A673 (cell line): ENCODE measurements at regions not wholly inside any gene's neighbourhood (a gene's known extent, or its start where the extent isn't known, plus 50 kb on each side); places are given as distances from the start of the nearest gene placed in this dataset.

ENCODE experiments used
- BruUV-seq: library from RNA; stranded (reverse); fragments of 400-500 nt; replicated peaks from 2 replicates; lab custom pipeline; 2021; lab: Mats Ljungman, UMichigan
- CTCF ChIA-PET: fragments of 300-600 bp; sonication (Branson Sonifier 250); formaldehyde crosslinking; loops from one replicate; lab custom pipeline; 2022; ENCODE audit warnings: antibody characterized with exemption; lab: Charles Lee
- POLR2A ChIA-PET: fragments of 300-600 bp; sonication (Branson Sonifier 250); formaldehyde crosslinking; loops from one replicate; lab custom pipeline; 2022; ENCODE audit warnings: antibody characterized with exemption; ENCODE audit not compliant: low non-redundant PET; lab: Charles Lee
- DNase-seq: peaks from one replicate; pipeline ENCODE4 v3.0.0-alpha.2; 2015; ENCODE audit warnings: low spot score
- H3K27ac ChIP-seq: fragments of 200-600 bp; sonication (generic); 2 replicates; pipeline ENCODE4 v1.5.1; 2016; ENCODE audit warnings: mixed run types, low read depth, mild to moderate bottlenecking, mixed read lengths, antibody characterized with exemption, low read length; ENCODE audit not compliant: poor library complexity, severe bottlenecking
- H3K27me3 ChIP-seq: fragments of 200-600 bp; sonication (generic); replicated peaks from 2 replicates; pipeline ENCODE4 v1.6.1; 2017; ENCODE audit warnings: mixed run types, low read depth, mild to moderate bottlenecking, mixed read lengths, antibody characterized with exemption, low read length; ENCODE audit not compliant: insufficient read depth, poor library complexity
- H3K36me3 ChIP-seq: fragments of 200-600 bp; sonication (generic); 2 replicates; pipeline ENCODE4 v1.6.1; 2016; ENCODE audit warnings: mixed run types, mild to moderate bottlenecking, mixed read lengths, antibody characterized with exemption, low read length; ENCODE audit not compliant: insufficient read depth, poor library complexity, severe bottlenecking
- H3K4me1 ChIP-seq: fragments of 200-600 bp; sonication (generic); 2 replicates; pipeline ENCODE4 v1.6.1; 2017; ENCODE audit warnings: mixed run types, mild to moderate bottlenecking, mixed read lengths, antibody characterized with exemption, low read length; ENCODE audit not compliant: insufficient read depth, poor library complexity, severe bottlenecking
- H3K4me3 ChIP-seq: fragments of 200-600 bp; sonication (generic); 2 replicates; pipeline ENCODE4 v1.5.1; 2016; ENCODE audit warnings: low read depth, mixed run types, mild to moderate bottlenecking, mixed read lengths, low read length; ENCODE audit not compliant: poor library complexity, severe bottlenecking
- H3K9me3 ChIP-seq: fragments of 200-600 bp; sonication (generic); 2 replicates; pipeline ENCODE4 v1.6.1; 2016; ENCODE audit warnings: mixed run types, low read depth, mild to moderate bottlenecking, mixed read lengths, antibody characterized with exemption, low read length; ENCODE audit not compliant: poor library complexity, severe bottlenecking
- EZH2 ChIP-seq: fragments of 200-600 bp; sonication (generic); IDR thresholded peaks from 2 replicates; pipeline ENCODE4 v1.6.1; 2017; ENCODE audit warnings: borderline replicate concordance, low read depth, mild to moderate bottlenecking, mixed read lengths, antibody characterized with exemption, low read length; ENCODE audit not compliant: poor library complexity, severe bottlenecking
- intact Hi-C: fragments of 100-400 bp; cut with micrococcal nuclease; formaldehyde crosslinking; loops from one replicate; pipeline ENCODE4 v1.10.0; 2022; ENCODE audit not compliant: unreplicated experiment
- TF ChIP-seq, protein P1 (sequence below): fragments of 300-800, 200-600 bp; sonication (generic); conservative IDR thresholded peaks from 2 replicates; pipeline ENCODE4 v1.5.1; 2017; ENCODE audit warnings: low read depth, mild to moderate bottlenecking, antibody characterized with exemption, low read length, moderate library complexity, mixed read lengths

DNA sequence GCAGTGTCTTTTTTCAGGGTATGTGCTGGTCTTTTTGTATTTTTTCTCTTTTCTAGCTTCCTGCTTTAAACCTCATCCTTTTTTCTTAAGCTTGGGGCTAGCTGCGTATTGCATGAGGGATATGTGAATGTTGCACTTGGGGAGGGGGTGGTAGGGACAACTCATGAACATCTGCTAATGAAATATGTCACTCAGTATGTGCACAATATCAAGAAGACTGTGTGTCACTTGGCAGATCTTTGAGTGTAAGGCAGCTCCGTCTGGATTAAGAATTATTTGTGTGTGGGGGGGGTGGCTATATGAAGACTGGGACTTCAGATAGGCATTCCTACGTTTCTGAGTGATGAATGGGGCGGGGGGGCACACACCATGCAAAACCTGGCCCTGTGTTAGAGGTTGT, 170.4 kb upstream of the CACNA1E start:
- intact Hi-C loops = no loop called here
- Histone ChIP-seq H3K27ac (no peak overlapping the region), H3K9me3 (no peaks in the 10 kb centered on the region), H3K4me1 (no peaks in the 10 kb centered on the region), H3K36me3 (no peaks in the 10 kb centered on the region), H3K27me3 (peaks cover 92% of the 10 kb centered on the region), H3K4me3 (no peak overlapping the region)
- DNase-seq = no peak
- POLR2A ChIA-PET = no interaction called here
- BruUV-seq = no TSS peak
- CTCF ChIA-PET = interaction anchor here (0.7 kb wide), 1 partner anchor 308 kb away, joined by 8 read pairs; no protein-coding TSS in a partner anchor
- TF ChIP-seq, protein P1, sequence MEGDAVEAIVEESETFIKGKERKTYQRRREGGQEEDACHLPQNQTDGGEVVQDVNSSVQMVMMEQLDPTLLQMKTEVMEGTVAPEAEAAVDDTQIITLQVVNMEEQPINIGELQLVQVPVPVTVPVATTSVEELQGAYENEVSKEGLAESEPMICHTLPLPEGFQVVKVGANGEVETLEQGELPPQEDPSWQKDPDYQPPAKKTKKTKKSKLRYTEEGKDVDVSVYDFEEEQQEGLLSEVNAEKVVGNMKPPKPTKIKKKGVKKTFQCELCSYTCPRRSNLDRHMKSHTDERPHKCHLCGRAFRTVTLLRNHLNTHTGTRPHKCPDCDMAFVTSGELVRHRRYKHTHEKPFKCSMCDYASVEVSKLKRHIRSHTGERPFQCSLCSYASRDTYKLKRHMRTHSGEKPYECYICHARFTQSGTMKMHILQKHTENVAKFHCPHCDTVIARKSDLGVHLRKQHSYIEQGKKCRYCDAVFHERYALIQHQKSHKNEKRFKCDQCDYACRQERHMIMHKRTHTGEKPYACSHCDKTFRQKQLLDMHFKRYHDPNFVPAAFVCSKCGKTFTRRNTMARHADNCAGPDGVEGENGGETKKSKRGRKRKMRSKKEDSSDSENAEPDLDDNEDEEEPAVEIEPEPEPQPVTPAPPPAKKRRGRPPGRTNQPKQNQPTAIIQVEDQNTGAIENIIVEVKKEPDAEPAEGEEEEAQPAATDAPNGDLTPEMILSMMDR = no peak
- TF ChIP-seq EZH2 = no peak

GRCh38 chr1:181313466-181313865, 169.9 kb upstream of the CACNA1E start:
- no peak for TF ChIP-seq EZH2
- TF ChIP-seq, protein P1 = no peak
- Histone ChIP-seq H3K27me3 (peaks cover 92% of the 10 kb centered on the region), H3K4me3 (no peak overlapping the region), H3K9me3 (no peaks in the 10 kb centered on the region), H3K4me1 (no peaks in the 10 kb centered on the region), H3K36me3 (no peaks in the 10 kb centered on the region), H3K27ac (no peak overlapping the region)
- no TSS peak for BruUV-seq
- intact Hi-C loops = no loop called here
- POLR2A ChIA-PET = no interaction called here
- DNase-seq = no peak
- CTCF ChIA-PET = interaction anchor here (0.7 kb wide), 1 partner anchor 308 kb away, joined by 8 read pairs; no protein-coding TSS in a partner anchor

DNA sequence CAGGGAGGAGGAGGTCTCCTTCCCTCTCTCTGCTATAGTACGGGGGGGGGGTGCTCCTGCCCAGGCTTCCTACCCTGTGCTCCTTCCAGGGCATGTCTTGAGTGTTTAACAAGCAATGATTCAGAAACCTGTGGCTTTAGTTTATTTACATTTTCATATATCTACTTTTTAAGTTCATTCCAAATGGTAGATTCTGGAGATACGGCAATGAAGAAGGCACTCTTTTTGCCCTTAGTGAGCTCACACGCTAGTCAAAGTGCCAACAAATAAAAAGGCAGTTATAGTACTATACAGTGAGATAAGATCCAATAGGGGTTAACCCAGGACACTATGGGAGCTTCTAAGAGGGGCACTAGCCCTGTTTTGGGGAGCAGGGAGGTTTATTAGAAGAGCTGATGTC, 169.3 kb upstream of the CACNA1E start:
- no peaks in the 10 kb centered on the region for H3K9me3 ChIP-seq
- H3K27me3 ChIP-seq = peaks cover 97% of the 10 kb centered on the region
- ChIA-PET POLR2A (no interaction called here), CTCF (no interaction called here)
- no peaks in the 10 kb centered on the region for H3K4me1 ChIP-seq
- DNase-seq = no peak
- no TSS peak for BruUV-seq
- H3K4me3 ChIP-seq = no peak overlapping the region
- no peak overlapping the region for H3K27ac ChIP-seq
- intact Hi-C loops = no loop called here
- H3K36me3 ChIP-seq = no peaks in the 10 kb centered on the region
- TF ChIP-seq, protein P1 = no peak
- no peak for TF ChIP-seq EZH2
